HL-60 (cell line): ENCODE measurements at regions not wholly inside any gene's neighbourhood (a gene's known extent, or its start where the extent isn't known, plus 50 kb on each side); places are given as distances from the start of the nearest gene placed in this dataset.

Experiments
- DNase-seq, 2 experiments: peaks; one replicate each; pipeline ENCODE4 v3.0.0-alpha.2; 2010 to 2020; ENCODE audit warnings: low read depth in 1 of 2, low spot score in 1 of 2
- H3K27ac ChIP-seq: fragments of 250-450 bp; sonication (Bioruptor Pico); replicated peaks from 2 replicates; pipeline ENCODE4 v1.5.1; 2020; ENCODE audit warnings: mild to moderate bottlenecking, moderate library complexity
- H3K27me3 ChIP-seq: fragments of 250-450 bp; sonication (Bioruptor Pico); 2 replicates; pipeline ENCODE4 v1.5.1; 2021; ENCODE audit warnings: mild to moderate bottlenecking, moderate library complexity; ENCODE audit not compliant: insufficient read depth, poor library complexity, severe bottlenecking
- H3K4me3 ChIP-seq: replicated peaks from 2 replicates; pipeline ENCODE4 v1.5.1; 2011; ENCODE audit warnings: mild to moderate bottlenecking, control low read depth, low read length; ENCODE audit not compliant: insufficient read depth
- GABPA ChIP-seq: IDR thresholded peaks from 2 replicates; pipeline ENCODE4 v1.6.1; 2012; ENCODE audit warnings: low read depth
- POLR2AphosphoS5 ChIP-seq: IDR thresholded peaks from 2 replicates; pipeline ENCODE4 v1.6.1; 2012; ENCODE audit warnings: low read depth
- SPI1 ChIP-seq: IDR thresholded peaks from 2 replicates; pipeline ENCODE4 v1.6.1; 2012; ENCODE audit warnings: low read depth, mild to moderate bottlenecking, borderline replicate concordance
- TF ChIP-seq, protein P1 (sequence below): IDR thresholded peaks from 2 replicates; pipeline ENCODE4 v1.6.1; 2012; ENCODE audit warnings: low read depth; ENCODE audit not compliant: insufficient replicate concordance
- TF ChIP-seq, protein P2 (sequence below): IDR thresholded peaks from one replicate; pipeline ENCODE4 v1.5.1; 2011; ENCODE audit warnings: low read length, control low read depth, inconsistent platforms; ENCODE audit not compliant: insufficient read depth

DNA sequence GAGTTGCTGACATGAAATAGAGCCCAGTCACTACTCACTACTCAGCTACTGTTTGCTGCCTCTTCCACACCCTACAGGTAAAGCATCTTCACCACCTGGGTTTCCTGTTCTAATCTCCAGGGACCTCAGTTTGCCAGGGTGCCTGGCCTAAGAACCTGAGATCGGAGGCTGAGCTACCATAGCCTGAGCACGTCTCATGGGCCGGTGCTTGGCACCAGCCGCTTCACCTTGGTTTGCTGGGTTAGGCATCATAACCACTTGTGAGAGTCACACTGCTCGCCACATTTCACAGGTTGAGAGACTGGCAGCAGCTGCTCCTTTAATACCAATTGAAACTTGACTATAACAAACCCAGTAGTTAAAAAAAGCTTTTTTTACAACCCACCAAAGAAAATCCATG, 75.1 kb downstream of the EMX2 start:
- Histone ChIP-seq H3K27me3 (no peaks in the 10 kb centered on the region), H3K4me3 (no peak overlapping the region), H3K27ac (no peak overlapping the region)
- TF ChIP-seq SPI1 (no peak), POLR2AphosphoS5 (no peak), GABPA (no peak)
- TF ChIP-seq, protein P1, sequence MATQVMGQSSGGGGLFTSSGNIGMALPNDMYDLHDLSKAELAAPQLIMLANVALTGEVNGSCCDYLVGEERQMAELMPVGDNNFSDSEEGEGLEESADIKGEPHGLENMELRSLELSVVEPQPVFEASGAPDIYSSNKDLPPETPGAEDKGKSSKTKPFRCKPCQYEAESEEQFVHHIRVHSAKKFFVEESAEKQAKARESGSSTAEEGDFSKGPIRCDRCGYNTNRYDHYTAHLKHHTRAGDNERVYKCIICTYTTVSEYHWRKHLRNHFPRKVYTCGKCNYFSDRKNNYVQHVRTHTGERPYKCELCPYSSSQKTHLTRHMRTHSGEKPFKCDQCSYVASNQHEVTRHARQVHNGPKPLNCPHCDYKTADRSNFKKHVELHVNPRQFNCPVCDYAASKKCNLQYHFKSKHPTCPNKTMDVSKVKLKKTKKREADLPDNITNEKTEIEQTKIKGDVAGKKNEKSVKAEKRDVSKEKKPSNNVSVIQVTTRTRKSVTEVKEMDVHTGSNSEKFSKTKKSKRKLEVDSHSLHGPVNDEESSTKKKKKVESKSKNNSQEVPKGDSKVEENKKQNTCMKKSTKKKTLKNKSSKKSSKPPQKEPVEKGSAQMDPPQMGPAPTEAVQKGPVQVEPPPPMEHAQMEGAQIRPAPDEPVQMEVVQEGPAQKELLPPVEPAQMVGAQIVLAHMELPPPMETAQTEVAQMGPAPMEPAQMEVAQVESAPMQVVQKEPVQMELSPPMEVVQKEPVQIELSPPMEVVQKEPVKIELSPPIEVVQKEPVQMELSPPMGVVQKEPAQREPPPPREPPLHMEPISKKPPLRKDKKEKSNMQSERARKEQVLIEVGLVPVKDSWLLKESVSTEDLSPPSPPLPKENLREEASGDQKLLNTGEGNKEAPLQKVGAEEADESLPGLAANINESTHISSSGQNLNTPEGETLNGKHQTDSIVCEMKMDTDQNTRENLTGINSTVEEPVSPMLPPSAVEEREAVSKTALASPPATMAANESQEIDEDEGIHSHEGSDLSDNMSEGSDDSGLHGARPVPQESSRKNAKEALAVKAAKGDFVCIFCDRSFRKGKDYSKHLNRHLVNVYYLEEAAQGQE = no peak
- TF ChIP-seq, protein P2, sequence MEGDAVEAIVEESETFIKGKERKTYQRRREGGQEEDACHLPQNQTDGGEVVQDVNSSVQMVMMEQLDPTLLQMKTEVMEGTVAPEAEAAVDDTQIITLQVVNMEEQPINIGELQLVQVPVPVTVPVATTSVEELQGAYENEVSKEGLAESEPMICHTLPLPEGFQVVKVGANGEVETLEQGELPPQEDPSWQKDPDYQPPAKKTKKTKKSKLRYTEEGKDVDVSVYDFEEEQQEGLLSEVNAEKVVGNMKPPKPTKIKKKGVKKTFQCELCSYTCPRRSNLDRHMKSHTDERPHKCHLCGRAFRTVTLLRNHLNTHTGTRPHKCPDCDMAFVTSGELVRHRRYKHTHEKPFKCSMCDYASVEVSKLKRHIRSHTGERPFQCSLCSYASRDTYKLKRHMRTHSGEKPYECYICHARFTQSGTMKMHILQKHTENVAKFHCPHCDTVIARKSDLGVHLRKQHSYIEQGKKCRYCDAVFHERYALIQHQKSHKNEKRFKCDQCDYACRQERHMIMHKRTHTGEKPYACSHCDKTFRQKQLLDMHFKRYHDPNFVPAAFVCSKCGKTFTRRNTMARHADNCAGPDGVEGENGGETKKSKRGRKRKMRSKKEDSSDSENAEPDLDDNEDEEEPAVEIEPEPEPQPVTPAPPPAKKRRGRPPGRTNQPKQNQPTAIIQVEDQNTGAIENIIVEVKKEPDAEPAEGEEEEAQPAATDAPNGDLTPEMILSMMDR = no peak
- DNase-seq = no peak

DNA sequence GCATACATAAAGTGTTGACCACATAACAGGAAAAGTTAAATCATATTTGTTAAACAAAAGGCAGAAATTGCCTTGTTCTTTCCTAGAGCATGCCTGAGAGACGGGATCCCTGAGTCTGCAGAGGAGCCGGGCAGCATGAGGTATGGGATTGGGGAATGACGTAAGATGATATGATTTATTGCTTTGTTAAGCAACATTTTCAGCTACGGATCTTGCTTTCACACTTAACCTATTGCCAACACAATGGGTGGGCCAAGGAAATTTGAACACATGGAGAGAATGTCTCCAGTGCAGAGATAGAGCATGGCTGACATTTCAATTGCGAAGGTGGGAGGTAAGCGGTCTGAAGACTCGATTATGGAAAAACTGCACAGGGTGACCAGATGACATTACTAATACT, 76.7 kb downstream of the EMX2 start:
- Histone ChIP-seq H3K4me3 (no peak overlapping the region), H3K27ac (no peak overlapping the region), H3K27me3 (no peaks in the 10 kb centered on the region)
- no peak for DNase-seq
- TF ChIP-seq, protein P2 = no peak
- TF ChIP-seq POLR2AphosphoS5 (no peak), SPI1 (no peak)

DNA sequence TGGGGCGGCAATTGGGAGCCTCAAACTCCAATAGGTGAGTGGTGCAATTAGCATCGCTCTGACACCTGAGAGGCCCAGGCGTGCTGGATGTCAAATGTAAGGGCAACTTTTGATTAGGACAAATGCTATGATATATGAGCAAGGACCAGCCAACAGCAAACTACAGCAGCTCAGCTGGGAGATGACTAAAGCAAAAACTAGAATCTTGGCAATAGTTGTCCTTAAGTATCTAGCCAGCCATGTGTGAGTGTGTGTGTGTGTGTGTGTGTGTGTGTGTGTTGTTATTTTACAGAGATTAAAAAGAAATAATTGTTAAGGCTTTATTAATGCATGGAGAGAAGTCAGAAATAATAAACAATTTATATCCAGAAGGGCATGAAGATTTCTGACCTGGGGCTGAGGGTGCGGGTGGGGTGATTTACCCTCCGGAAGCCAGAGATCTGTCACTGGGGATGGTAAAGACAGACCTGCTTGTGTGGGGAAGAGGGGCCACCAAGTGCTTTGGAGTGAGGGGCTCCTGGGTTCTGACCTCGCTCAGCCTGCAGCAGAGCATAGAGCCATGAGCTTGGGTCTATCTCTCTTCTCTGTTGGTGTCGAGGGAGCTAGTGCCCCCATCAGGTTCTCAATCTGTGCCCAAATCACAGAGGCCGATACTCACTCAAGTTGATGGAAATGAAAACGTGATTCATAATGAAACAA, 77.3 kb downstream of the EMX2 start:
- Histone ChIP-seq H3K27ac (no peak overlapping the region), H3K27me3 (no peaks in the 10 kb centered on the region), H3K4me3 (no peak overlapping the region)
- TF ChIP-seq, protein P1 = no peak
- TF ChIP-seq SPI1 (no peak), POLR2AphosphoS5 (no peak), GABPA (no peak)
- TF ChIP-seq, protein P2 = no peak
- DNase-seq = no peak

DNA sequence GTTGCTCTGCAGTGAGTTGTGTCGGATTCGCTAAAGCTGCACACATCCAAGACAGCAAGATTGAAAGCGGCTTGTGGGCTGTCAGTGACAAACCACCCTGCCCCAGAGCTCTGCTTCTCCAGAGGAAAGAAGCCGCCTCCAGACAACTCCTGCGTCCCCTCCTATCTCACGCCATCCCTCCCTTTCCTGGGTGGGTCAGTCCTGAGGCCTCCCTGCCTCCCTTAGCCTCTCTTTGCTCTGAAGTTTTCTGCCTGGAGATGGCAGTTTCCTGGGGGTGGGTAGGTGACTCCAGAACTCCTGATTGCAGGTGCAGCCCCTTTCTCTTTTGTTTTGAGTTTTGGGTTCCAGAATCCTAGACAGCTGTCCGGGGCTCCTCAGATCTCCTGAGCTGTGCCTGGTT, 78.7 kb downstream of the EMX2 start:
- Histone ChIP-seq H3K27ac (no peak overlapping the region), H3K4me3 (no peak overlapping the region), H3K27me3 (no peaks in the 10 kb centered on the region)
- no peak for DNase-seq
- TF ChIP-seq SPI1 = no peak
- TF ChIP-seq, protein P1 = no peak
- TF ChIP-seq, protein P2 = no peak
- no peak for TF ChIP-seq GABPA
- no peak for TF ChIP-seq POLR2AphosphoS5
